Peyer's patch (tissue), 4 donors: ENCODE measurements at regions not wholly inside any gene's neighbourhood (a gene's known extent, or its start where the extent isn't known, plus 50 kb on each side); places are given as distances from the start of the nearest gene placed in this dataset.

Experiments used
- DNase-seq, 3 donors: peaks; one replicate each; pipeline ENCODE4 v3.0.0-alpha.2; 2017 to 2019
- H3K27ac ChIP-seq, 4 donors: fragments of 200-600 bp; sonication (generic); one replicate each; pipeline ENCODE4 v1.5.1; 2016 to 2019
- H3K27me3 ChIP-seq, 2 donors: fragments of 200-600 bp; sonication (generic); one replicate each; pipeline ENCODE4 v1.5.1; 2019
- H3K36me3 ChIP-seq, 3 donors: fragments of 200-600 bp; sonication (generic); one replicate each; pipeline ENCODE4 v1.5.1; 2016 to 2019
- H3K4me1 ChIP-seq, 4 donors: fragments of 200-600 bp; sonication (generic); one replicate each; pipeline ENCODE4 v1.5.1; 2016 to 2019
- H3K4me3 ChIP-seq, 4 donors: fragments of 200-600 bp; sonication (generic); 1 replicate in 3 of 4; 2 replicates in 1 of 4; pipeline ENCODE4 v1.5.1; 2016 to 2019; ENCODE audit warnings: mild to moderate bottlenecking in 1 of 4
- H3K9me3 ChIP-seq, 4 donors: fragments of 200-600 bp; sonication (generic); one replicate each; pipeline ENCODE4 v1.5.1; 2016 to 2019; ENCODE audit warnings: mild to moderate bottlenecking in 1 of 4
- CTCF ChIP-seq, 6 experiments: fragments of 450-650 bp in 4 of 6; fragments of 200-600 bp in 2 of 6; sonication (generic) in 1 of 6; IDR thresholded peaks; one replicate each; pipeline ENCODE4 v1.5.1; 2017 to 2019; ENCODE audit warnings: antibody characterized with exemption in 6 of 6, mild to moderate bottlenecking in 3 of 6, moderate library complexity in 1 of 6
- POLR2A ChIP-seq, 2 donors: fragments of 450-650 bp; IDR thresholded peaks; one replicate each; pipeline ENCODE4 v1.5.1; 2017; ENCODE audit warnings: antibody characterized with exemption in 2 of 2, mild to moderate bottlenecking in 2 of 2, moderate library complexity in 2 of 2

GRCh38 chr20:53853111-53853713, 217.2 kb downstream of the BCAS1 start:
- H3K4me3 ChIP-seq: no peak overlapping the region
- no peaks in the 10 kb centered on the region for H3K9me3 ChIP-seq
- no peaks in the 10 kb centered on the region for H3K36me3 ChIP-seq
- peaks cover 0 to 9% (median 0%) of the 10 kb centered on the region in 4 donors for H3K4me1 ChIP-seq
- no peak for DNase-seq
- no peak overlapping the region for H3K27ac ChIP-seq
- TF ChIP-seq CTCF (IDR thresholded peaks at IDR 0.05) (no peak), POLR2A (IDR thresholded peaks at IDR 0.05) (no peak)
- H3K27me3 ChIP-seq: no peaks in the 10 kb centered on the region

GRCh38 chr20:53852691-53853090, 217.7 kb downstream of the BCAS1 start:
- Histone ChIP-seq H3K27ac (no peak overlapping the region), H3K4me1 (peaks cover 0 to 4% (median 2%) of the 10 kb centered on the region in 4 donors), H3K27me3 (no peaks in the 10 kb centered on the region), H3K4me3 (no peak overlapping the region), H3K9me3 (no peaks in the 10 kb centered on the region), H3K36me3 (no peaks in the 10 kb centered on the region)
- no peak for DNase-seq
- TF ChIP-seq POLR2A (IDR thresholded peaks at IDR 0.05): no peak
- no peak for TF ChIP-seq CTCF (IDR thresholded peaks at IDR 0.05)

GRCh38 chr20:53852014-53852413, 218.4 kb downstream of the BCAS1 start:
- Histone ChIP-seq H3K27ac (no peak overlapping the region), H3K4me1 (peaks cover 0 to 7% (median under 1%) of the 10 kb centered on the region in 4 donors), H3K9me3 (no peaks in the 10 kb centered on the region), H3K36me3 (no peaks in the 10 kb centered on the region), H3K4me3 (no peak overlapping the region), H3K27me3 (no peaks in the 10 kb centered on the region)
- TF ChIP-seq CTCF (IDR thresholded peaks at IDR 0.05) (no peak), POLR2A (IDR thresholded peaks at IDR 0.05) (no peak)
- DNase-seq: no peak

GRCh38 chr20:53850319-53850718, 220.1 kb downstream of the BCAS1 start:
- no peak overlapping the region for H3K27ac ChIP-seq
- peaks cover 0 to 7% (median 3%) of the 10 kb centered on the region in 4 donors for H3K4me1 ChIP-seq
- H3K4me3 ChIP-seq: no peak overlapping the region
- no peaks in the 10 kb centered on the region for H3K27me3 ChIP-seq
- H3K36me3 ChIP-seq: no peaks in the 10 kb centered on the region
- no peaks in the 10 kb centered on the region for H3K9me3 ChIP-seq
- DNase-seq: no peak
- no peak for TF ChIP-seq CTCF (IDR thresholded peaks at IDR 0.05)
- TF ChIP-seq POLR2A (IDR thresholded peaks at IDR 0.05): no peak

GRCh38 chr20:53849471-53850059, 220.8 kb downstream of the BCAS1 start:
- H3K27ac ChIP-seq: no peak overlapping the region
- DNase-seq: no peak
- TF ChIP-seq POLR2A (IDR thresholded peaks at IDR 0.05) (no peak), CTCF (IDR thresholded peaks at IDR 0.05) (no peak)
- H3K4me1 ChIP-seq: peaks cover 0 to 7% (median 3%) of the 10 kb centered on the region in 4 donors
- H3K36me3 ChIP-seq: no peaks in the 10 kb centered on the region
- H3K27me3 ChIP-seq: no peaks in the 10 kb centered on the region
- H3K9me3 ChIP-seq: no peaks in the 10 kb centered on the region
- no peak overlapping the region for H3K4me3 ChIP-seq
